T-helper 2 cell treated with Interferon-gamma antibody and Interleukin-4, amounts not matched to agents 5 μg/mL and 100 μg/mL, for 36 hours (primary cell): ENCODE measurements at regions not wholly inside any gene's neighbourhood (a gene's known extent, or its start where the extent isn't known, plus 50 kb on each side); places are given as distances from the start of the nearest gene placed in this dataset.
"Not testable (repeated sequence)": the region's sequence is repeated elsewhere in the genome, so short reads cannot be mapped to it uniquely, and the experiment has no call there.

Source experiments
- DNase-seq: peaks from one replicate; pipeline ENCODE4 v3.0.0; 2021; ENCODE audit warnings: low spot score
- H3K27ac Mint-ChIP-seq: one replicate; pipeline ENCODE4 v1.8.0; 2021; ENCODE audit warnings: mild to moderate bottlenecking, mixed read lengths
- H3K27me3 Mint-ChIP-seq: one replicate; pipeline ENCODE4 v1.8.0; 2021; ENCODE audit warnings: low read depth, mixed read lengths
- H3K36me3 Mint-ChIP-seq: one replicate; pipeline ENCODE4 v1.8.0; 2021; ENCODE audit warnings: low read depth, mixed read lengths
- H3K4me1 Mint-ChIP-seq: one replicate; pipeline ENCODE4 v1.8.0; 2021; ENCODE audit warnings: low read depth, mixed read lengths
- H3K4me3 Mint-ChIP-seq: one replicate; pipeline ENCODE4 v1.8.0; 2022; ENCODE audit warnings: mild to moderate bottlenecking, moderate library complexity, mixed read lengths
- H3K9me3 Mint-ChIP-seq: one replicate; pipeline ENCODE4 v1.8.0; 2021; ENCODE audit warnings: mixed read lengths

DNA sequence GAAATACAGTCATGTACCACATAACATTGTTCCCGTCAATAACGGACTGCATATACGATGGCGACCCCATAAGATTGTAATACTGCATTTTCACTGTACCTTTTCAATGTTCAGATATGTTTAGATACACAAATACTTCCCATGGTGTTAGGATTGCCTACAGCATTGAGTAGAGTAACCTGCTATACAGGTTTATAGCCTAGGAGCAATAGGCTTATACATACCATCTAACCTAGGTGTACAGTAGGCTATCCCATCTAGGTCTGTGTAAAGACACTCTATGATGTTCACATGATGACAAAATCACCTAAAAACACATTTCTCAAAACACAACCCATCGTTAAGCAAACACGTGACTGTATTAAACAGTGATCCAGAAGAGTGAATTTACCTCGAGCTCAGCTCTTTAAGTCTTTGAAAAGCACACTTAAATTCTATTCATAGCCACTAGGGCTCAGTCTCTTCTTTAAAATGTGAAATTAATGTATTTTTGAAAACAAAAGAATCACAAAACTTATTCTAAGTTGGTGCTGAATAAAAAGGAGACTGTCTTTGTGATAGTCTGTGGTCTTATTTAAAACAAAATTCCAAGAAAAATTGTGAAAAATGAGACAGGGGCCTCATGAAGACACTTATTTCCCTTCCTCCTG, 239.1 kb upstream of the ARID2 start:
- H3K27me3 Mint-ChIP-seq, result peaks cover 4% of the 10 kb centered on the region
- H3K27ac Mint-ChIP-seq, result no peak overlapping the region
- H3K36me3 Mint-ChIP-seq, result no peaks in the 10 kb centered on the region
- no peaks in the 10 kb centered on the region for H3K4me1 Mint-ChIP-seq
- no peak for DNase-seq
- no peaks in the 10 kb centered on the region for H3K9me3 Mint-ChIP-seq
- H3K4me3 Mint-ChIP-seq, result no peak overlapping the region

DNA sequence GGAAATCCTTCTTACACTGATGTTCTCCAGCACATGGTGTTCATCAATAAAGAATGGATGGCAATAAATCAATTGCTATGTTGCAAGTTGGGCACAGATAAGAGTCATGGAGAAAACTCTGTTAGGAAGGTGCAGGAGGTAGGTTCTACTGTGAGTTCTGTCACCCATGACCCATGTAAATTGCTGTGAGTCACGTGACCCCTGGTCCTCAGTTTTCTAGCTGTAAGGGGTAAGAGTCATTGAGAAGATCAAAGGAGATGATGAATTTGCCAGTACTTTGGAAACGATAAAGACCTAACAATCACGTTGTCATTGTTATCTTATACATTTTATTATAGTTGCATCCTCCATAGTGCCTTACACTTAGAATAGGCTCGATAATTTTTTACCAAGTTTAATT, 235.2 kb upstream of the ARID2 start:
- no peaks in the 10 kb centered on the region for H3K9me3 Mint-ChIP-seq
- H3K27ac Mint-ChIP-seq, result no peak overlapping the region
- DNase-seq, result no peak
- H3K27me3 Mint-ChIP-seq, result peaks cover 2% of the 10 kb centered on the region
- no peak overlapping the region for H3K4me3 Mint-ChIP-seq
- peaks cover 2% of the 10 kb centered on the region for H3K4me1 Mint-ChIP-seq
- no peaks in the 10 kb centered on the region for H3K36me3 Mint-ChIP-seq

DNA sequence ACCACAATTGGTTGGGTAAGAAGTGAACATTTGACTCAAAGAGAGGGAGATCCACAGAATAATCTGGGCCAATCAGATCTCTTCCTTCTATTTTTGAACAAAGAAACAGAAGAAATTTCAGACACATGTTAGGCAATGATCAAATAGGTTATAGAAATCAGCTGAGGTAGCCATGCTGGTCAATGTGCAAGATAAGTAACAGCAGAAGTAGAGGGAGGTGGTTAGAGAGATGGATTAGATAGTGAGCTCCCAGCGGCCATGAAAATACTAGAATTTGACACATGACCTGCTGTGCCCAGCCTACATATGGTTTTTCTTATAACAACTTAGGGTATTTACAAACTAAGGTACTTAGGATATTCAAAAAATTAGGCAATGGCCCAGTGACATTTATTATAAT, 230.9 kb upstream of the ARID2 start:
- Mint-ChIP-seq H3K9me3 (no peaks in the 10 kb centered on the region), H3K4me1 (peaks cover 2% of the 10 kb centered on the region), H3K27me3 (no peaks in the 10 kb centered on the region), H3K27ac (no peak overlapping the region), H3K4me3 (no peak overlapping the region), H3K36me3 (no peaks in the 10 kb centered on the region)
- DNase-seq, result no peak

DNA sequence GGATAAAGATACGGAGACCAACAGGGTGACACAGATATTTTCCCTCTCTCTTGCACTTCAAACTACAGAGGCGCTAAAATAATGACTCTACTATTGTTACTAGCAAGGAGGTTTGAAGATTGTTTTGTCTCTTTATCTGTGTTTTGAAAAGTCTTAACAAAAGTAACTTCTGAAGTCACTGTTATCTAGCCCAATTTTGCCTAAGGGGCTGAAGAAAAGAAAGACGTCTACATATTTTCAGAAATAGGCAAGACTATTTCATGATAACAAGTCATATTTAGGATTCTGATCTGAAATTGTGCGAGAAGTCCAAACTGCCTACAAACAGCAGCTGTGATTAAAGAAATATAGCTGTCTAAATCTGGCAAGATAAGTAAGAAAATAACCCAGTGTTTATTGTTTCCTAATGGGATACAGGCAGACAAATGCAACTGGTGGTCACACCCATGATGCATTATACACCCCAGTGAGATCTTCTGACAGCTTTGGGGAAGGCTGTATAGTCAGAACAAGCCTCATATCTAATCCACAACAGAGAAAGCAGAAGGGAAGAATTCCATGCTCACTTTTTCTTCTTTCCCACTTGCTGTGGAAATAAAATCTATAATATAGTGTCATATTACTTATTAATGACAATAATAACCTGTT, 226.9 kb upstream of the ARID2 start:
- H3K27ac Mint-ChIP-seq, result no peak overlapping the region
- no peak for DNase-seq
- H3K36me3 Mint-ChIP-seq, result no peaks in the 10 kb centered on the region
- H3K27me3 Mint-ChIP-seq, result no peaks in the 10 kb centered on the region
- H3K4me1 Mint-ChIP-seq, result peaks cover 2% of the 10 kb centered on the region
- H3K9me3 Mint-ChIP-seq, result no peaks in the 10 kb centered on the region
- no peak overlapping the region for H3K4me3 Mint-ChIP-seq

DNA sequence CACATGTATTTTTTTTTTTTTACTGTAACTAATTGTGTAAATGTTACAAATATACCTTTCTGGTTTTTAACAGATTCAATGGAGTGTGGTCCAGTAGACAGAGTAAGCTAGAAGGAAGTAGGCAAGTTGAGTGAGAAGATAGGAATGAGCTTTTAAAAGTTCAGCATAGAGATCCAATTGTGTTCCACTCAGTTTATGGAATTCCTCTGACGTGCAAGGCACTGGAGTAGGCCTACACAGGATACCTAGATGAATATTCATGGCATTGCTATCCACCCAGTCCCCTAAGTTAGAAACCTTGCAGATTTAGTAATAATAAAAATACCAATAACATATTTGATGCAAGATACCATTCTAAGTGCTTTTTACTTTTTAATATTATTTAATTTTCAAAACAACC, 225.6 kb upstream of the ARID2 start:
- H3K4me3 Mint-ChIP-seq, result no peak overlapping the region

DNA sequence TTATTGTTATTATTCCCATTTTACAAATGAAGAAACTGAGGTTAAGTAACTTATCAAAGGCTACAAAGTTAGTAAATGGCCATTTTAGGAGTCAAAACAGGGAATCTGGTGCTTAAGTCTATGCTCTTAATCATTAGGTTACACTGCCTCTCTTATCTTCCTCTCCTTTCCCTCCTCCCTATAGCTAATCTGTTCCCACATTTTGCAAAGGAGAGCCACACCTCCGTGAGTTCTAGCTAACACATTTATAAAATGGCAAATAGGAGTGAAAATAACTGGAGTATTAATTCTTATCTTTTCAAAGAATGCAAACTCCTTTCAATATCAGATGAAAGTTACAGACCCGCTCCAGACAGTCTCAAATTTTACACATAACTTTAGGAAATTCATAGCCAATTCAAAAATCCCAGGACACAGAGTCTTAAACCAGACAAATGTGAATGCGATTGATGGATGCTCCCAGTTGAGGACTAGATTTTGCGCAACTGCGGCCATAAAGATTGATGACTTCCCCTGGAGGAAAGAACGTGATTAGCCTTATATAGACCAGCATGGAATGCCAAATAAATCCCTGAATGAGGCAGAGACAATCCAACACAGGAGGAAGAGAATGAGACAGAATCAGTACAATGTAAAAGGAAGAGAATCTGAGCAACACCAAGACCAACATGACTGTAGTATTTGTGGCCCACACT, 225.0 kb upstream of the ARID2 start:
- H3K27ac Mint-ChIP-seq, result no peak overlapping the region
- H3K9me3 Mint-ChIP-seq, result no peaks in the 10 kb centered on the region
- no peaks in the 10 kb centered on the region for H3K36me3 Mint-ChIP-seq
- H3K27me3 Mint-ChIP-seq, result no peaks in the 10 kb centered on the region
- no peaks in the 10 kb centered on the region for H3K4me1 Mint-ChIP-seq
- H3K4me3 Mint-ChIP-seq, result no peak overlapping the region
- DNase-seq, result no peak

More for the DNA sequence above, 225.6 kb upstream of the ARID2 start:
- H3K4me1 Mint-ChIP-seq, result no peaks in the 10 kb centered on the region
- no peak overlapping the region for H3K27ac Mint-ChIP-seq
- H3K36me3 Mint-ChIP-seq, result no peaks in the 10 kb centered on the region
- H3K27me3 Mint-ChIP-seq, result no peaks in the 10 kb centered on the region
- no peaks in the 10 kb centered on the region for H3K9me3 Mint-ChIP-seq
- DNase-seq, result no peak

DNA sequence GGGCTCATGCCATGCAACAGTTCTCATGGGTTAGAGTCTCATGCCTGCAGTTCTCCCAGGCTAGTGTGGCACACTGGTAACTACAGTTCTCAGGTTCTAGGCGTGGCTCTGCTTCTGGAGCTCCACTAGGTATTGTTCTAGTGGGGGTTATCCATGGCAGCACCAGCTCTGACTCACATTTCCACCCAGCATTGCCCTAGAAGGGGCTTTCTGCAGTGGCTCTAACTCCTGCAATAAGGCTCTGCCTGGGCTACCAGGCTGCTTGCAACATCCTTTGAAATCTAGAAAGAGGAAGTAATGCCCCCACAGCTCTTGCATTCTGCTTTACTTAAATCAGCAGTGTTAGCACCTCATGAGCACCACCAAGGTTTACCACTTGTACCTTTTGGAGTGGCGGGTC, 220.3 kb upstream of the ARID2 start:
- Mint-ChIP-seq H3K27me3 (no peaks in the 10 kb centered on the region), H3K27ac (no peak overlapping the region), H3K36me3 (no peaks in the 10 kb centered on the region)

DNA sequence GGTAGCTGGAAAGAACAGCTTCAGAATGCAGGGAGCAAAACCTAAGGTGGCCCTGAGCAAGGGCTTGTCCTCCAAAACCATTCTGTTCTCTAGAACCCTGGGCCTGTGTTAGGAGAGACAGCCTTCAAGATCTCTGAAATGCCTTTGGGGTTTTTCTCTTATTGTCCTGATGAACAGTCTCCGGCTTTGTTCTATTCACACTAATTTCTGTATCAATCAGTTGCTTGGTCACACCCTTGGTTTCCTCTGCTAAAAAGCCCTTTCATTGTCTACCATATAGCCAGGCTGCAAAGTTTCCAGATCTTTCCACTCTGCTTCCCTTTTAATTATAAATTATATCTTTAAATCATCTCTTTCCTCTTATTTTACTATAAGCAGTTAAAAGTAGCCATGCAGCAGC, 219.9 kb upstream of the ARID2 start:
- Mint-ChIP-seq H3K36me3 (no peaks in the 10 kb centered on the region), H3K4me3 (no peak overlapping the region), H3K4me1 (no peaks in the 10 kb centered on the region), H3K27ac (no peak overlapping the region), H3K27me3 (no peaks in the 10 kb centered on the region), H3K9me3 (peaks cover 7% of the 10 kb centered on the region)
- no peak for DNase-seq

More for the DNA sequence above, 220.3 kb upstream of the ARID2 start:
- no peaks in the 10 kb centered on the region for H3K4me1 Mint-ChIP-seq
- H3K9me3 Mint-ChIP-seq, result peaks cover 7% of the 10 kb centered on the region
- no peak for DNase-seq
- H3K4me3 Mint-ChIP-seq, result no peak overlapping the region

DNA sequence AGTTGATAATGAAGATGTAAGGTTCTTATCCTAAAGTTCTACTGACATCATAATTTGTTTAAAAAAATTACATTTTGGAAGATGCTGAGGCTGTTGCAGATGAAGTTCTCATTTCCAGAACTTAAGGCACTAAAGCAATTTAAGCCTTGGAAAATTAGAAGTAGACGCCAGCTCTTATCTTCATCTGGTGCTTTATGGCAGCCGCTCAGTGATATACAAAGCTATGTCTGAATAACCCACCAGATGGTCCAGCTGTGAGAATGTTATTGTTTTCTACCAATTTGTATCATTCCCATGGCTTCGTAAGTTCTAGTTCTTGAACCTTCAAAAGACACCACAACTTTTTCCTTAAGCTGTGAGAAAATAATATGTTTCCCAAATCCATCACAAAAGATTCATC, 212.1 kb upstream of the ARID2 start:
- peaks cover 12% of the 10 kb centered on the region for H3K4me1 Mint-ChIP-seq
- peaks cover 1% of the 10 kb centered on the region for H3K9me3 Mint-ChIP-seq
- no peak overlapping the region for H3K4me3 Mint-ChIP-seq
- H3K36me3 Mint-ChIP-seq, result no peaks in the 10 kb centered on the region
- no peaks in the 10 kb centered on the region for H3K27me3 Mint-ChIP-seq
- DNase-seq, result no peak
- H3K27ac Mint-ChIP-seq, result no peak overlapping the region

DNA sequence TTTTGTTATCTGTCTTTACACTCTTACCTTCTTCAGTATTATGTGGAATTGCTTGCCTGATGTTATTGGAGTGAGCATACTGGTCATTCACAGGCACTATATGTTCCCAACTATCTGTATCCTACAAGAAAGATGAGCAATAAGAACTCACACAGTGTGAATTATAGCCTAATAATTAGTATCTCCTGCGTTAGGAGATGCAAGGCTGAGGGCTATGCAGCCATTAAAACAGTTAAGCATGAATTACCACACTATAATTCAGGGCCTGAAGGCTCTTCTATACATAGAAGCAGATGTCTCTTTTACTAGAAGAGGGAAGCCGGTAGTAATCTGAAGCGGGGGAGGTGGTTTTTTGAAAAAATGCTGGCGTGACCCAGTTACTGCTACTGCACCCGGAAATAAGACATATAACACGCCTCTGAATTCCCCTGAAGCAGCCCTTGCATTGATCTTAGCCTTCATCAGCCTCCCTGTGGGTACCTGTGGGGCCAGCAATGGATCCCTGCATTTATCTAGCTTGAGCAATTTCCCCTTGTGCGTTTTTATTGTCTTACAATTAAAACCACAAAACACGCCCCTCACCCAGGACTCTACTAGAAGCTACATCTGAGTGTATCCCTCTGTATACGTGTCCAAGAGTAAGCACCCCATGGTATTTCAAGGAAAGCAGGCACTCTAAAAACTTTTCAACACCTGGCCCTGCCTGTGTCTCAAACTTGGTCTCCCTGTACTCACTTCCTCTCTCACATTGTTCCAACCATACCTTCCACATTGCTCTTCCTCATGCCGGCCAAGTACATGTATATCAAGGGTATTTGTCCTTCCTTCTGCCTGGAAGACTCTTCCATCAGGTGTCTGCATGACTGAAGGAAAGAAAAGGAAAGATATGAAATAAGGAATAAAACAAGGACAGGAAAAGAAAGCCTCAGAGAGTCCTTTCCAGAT, 210.9 kb upstream of the ARID2 start:
- peak; percentile 31 for DNase-seq
- H3K27ac Mint-ChIP-seq, result peak overlapping the region; percentile 79
- H3K27me3 Mint-ChIP-seq, result no peaks in the 10 kb centered on the region
- H3K9me3 Mint-ChIP-seq, result peaks cover 11% of the 10 kb centered on the region
- peak overlapping the region; percentile 52 for H3K4me3 Mint-ChIP-seq
- no peaks in the 10 kb centered on the region for H3K36me3 Mint-ChIP-seq
- H3K4me1 Mint-ChIP-seq, result peaks cover 12% of the 10 kb centered on the region

DNA sequence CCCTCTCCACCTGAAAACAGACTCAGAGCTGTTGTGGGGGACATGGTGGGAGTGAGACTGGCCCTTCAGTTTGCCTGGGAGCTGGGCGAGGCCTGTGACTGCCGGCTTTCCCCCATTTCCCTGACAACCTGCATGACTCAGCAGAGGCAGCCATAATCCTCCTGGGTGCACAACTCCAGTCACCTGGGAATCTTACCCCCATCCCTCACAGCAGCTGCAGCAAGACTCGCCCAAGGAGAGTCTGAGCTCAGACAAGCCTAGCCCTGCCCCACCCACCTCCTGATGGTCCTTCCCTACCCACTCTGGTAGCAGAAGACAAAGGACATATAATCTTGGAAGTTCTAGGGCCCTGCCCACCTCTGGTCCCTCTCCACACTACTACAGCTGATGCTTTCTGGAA, 207.3 kb upstream of the ARID2 start:
- H3K9me3 Mint-ChIP-seq, result peaks cover 28% of the 10 kb centered on the region
- H3K36me3 Mint-ChIP-seq, result no peaks in the 10 kb centered on the region

DNA sequence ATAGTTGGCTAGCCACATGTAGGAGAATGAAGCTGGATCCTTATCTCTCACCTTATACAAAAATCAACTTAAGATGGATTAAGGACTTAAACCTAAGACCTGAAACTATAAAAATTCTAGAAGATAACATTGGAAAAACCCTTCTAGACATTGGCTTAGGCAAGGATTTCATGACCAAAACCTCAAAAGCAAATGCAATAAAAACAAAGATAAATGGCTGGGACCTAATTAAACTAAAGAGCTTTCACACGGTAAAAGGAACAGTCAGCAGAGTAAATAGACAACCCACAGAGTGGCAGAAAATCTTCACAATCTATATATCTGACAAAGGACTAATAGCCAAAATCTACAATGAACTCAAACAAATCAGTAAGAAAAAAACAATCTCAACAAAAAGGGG, 202.7 kb upstream of the ARID2 start:
- not testable (repeated sequence) for H3K4me1 Mint-ChIP-seq, H3K36me3 Mint-ChIP-seq, DNase-seq, H3K4me3 Mint-ChIP-seq, H3K27me3 Mint-ChIP-seq, H3K27ac Mint-ChIP-seq
- H3K9me3 Mint-ChIP-seq, result peaks cover 34% of the 10 kb centered on the region

More for the DNA sequence above, 207.3 kb upstream of the ARID2 start:
- no peak for DNase-seq
- H3K4me3 Mint-ChIP-seq, result no peak overlapping the region
- peaks cover 12% of the 10 kb centered on the region for H3K4me1 Mint-ChIP-seq
- no peak overlapping the region for H3K27ac Mint-ChIP-seq
- H3K27me3 Mint-ChIP-seq, result no peaks in the 10 kb centered on the region

DNA sequence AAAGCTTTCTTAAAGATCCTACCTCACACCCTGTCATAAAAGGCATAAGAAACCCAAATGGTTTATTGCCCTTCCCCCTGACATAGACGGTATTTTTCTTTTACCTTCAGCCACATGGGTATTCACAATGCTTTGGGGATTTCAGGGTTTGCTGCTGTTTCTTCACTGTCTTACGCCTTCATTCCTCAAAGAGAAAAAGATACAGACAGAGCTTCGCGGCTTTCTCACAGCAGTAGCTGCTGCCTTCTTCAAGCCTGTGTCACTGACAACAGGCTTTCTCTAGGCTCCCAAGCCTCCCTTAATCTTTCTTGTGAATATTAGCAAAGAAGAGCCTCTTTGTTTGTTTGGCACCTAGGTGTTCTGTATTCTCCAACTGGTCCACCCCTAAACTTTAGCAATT, 197.4 kb upstream of the ARID2 start:
- peaks cover 13% of the 10 kb centered on the region for H3K27me3 Mint-ChIP-seq
- H3K9me3 Mint-ChIP-seq, result peaks cover 6% of the 10 kb centered on the region
- H3K27ac Mint-ChIP-seq, result no peak overlapping the region
- DNase-seq, result no peak
- no peak overlapping the region for H3K4me3 Mint-ChIP-seq
- no peaks in the 10 kb centered on the region for H3K36me3 Mint-ChIP-seq
- no peaks in the 10 kb centered on the region for H3K4me1 Mint-ChIP-seq
